DOHH2 (cell line): ENCODE measurements at regions not wholly inside any gene's neighbourhood (a gene's known extent, or its start where the extent isn't known, plus 50 kb on each side); places are given as distances from the start of the nearest gene placed in this dataset.

ENCODE experiments used
- H3F3A ChIP-seq: fragments of 200-600 bp; sonication (generic), shearing (Covaris generic); 2 replicates; pipeline ENCODE4 v1.6.0; 2016; ENCODE audit warnings: antibody characterized with exemption, mild to moderate bottlenecking; ENCODE audit not compliant: control insufficient read depth, insufficient read depth
- H3K27ac ChIP-seq: fragments of 200-600 bp; sonication (generic); 2 replicates; pipeline ENCODE4 v1.5.1; 2014; ENCODE audit warnings: low read depth, mild to moderate bottlenecking, low read length, moderate library complexity
- H3K27me3 ChIP-seq: fragments of 200-600 bp; sonication (generic); 2 replicates; pipeline ENCODE4 v1.6.1; 2014; ENCODE audit warnings: mild to moderate bottlenecking, low read length, mixed read lengths; ENCODE audit not compliant: control insufficient read depth
- H3K36me3 ChIP-seq: fragments of 200-600 bp; sonication (generic); 2 replicates; pipeline ENCODE4 v1.6.1; 2014; ENCODE audit warnings: mild to moderate bottlenecking, low read length, moderate library complexity, mixed read lengths; ENCODE audit not compliant: control insufficient read depth
- H3K4me1 ChIP-seq: fragments of 200-600 bp; sonication (generic); 2 replicates; pipeline ENCODE4 v1.6.1; 2014; ENCODE audit warnings: mild to moderate bottlenecking, low read length, mixed read lengths; ENCODE audit not compliant: control insufficient read depth
- H3K4me2 ChIP-seq: fragments of 200-600 bp; sonication (generic); 2 replicates; pipeline ENCODE4 v1.6.0; 2014; ENCODE audit warnings: mild to moderate bottlenecking, low read length, moderate library complexity
- H3K4me3 ChIP-seq: fragments of 200-600 bp; sonication (generic); 2 replicates; pipeline ENCODE4 v1.5.1; 2014; ENCODE audit warnings: mild to moderate bottlenecking, low read length, mixed read lengths
- H3K79me2 ChIP-seq: fragments of 200-600 bp; sonication (generic); 2 replicates; pipeline ENCODE4 v1.6.1; 2014; ENCODE audit warnings: mild to moderate bottlenecking, low read length, mixed read lengths; ENCODE audit not compliant: control insufficient read depth
- H3K9me2 ChIP-seq: fragments of 200-600 bp; sonication (generic); replicated peaks from 2 replicates; pipeline ENCODE4 v1.6.1; 2014; ENCODE audit warnings: mild to moderate bottlenecking, low read length, mixed read lengths; ENCODE audit not compliant: control insufficient read depth
- H3K9me3 ChIP-seq: fragments of 200-600 bp; sonication (generic); 2 replicates; pipeline ENCODE4 v1.6.1; 2014; ENCODE audit warnings: antibody characterized with exemption, low read length, mixed read lengths; ENCODE audit not compliant: control insufficient read depth, insufficient read depth
- H4K20me1 ChIP-seq: fragments of 200-600 bp; sonication (generic); 2 replicates; pipeline ENCODE4 v1.6.0; 2014; ENCODE audit warnings: low read depth, mild to moderate bottlenecking, antibody characterized with exemption, low read length, moderate library complexity; ENCODE audit not compliant: control insufficient read depth, insufficient read depth
- EZH2phosphoT487 ChIP-seq: fragments of 200-600 bp; sonication (generic); IDR thresholded peaks from 2 replicates; pipeline ENCODE4 v1.6.1; 2017; ENCODE audit warnings: borderline replicate concordance, mild to moderate bottlenecking, antibody characterized with exemption, low read length, moderate library complexity, mixed read lengths
- TF ChIP-seq, protein P1 (sequence below): fragments of 200-600 bp; sonication (generic); IDR thresholded peaks from one replicate; pipeline ENCODE4 v1.5.1; 2014; ENCODE audit warnings: antibody characterized with exemption, mild to moderate bottlenecking, low read depth, low read length; ENCODE audit not compliant: poor library complexity, severe bottlenecking

- Histone ChIP-seq H3K4me2 (no peak overlapping the region), H3K36me3 (no peaks in the 10 kb centered on the region), H3K9me2 (no peaks in the 10 kb centered on the region), H3K4me1 (no peaks in the 10 kb centered on the region), H3F3A (no peaks in the 10 kb centered on the region), H3K27ac (no peak overlapping the region), H3K4me3 (no peak overlapping the region), H4K20me1 (no peaks in the 10 kb centered on the region), H3K9me3 (no peaks in the 10 kb centered on the region), H3K27me3 (no peaks in the 10 kb centered on the region), H3K79me2 (no peaks in the 10 kb centered on the region)
- TF ChIP-seq EZH2phosphoT487 = no peak
- TF ChIP-seq, protein P1, sequence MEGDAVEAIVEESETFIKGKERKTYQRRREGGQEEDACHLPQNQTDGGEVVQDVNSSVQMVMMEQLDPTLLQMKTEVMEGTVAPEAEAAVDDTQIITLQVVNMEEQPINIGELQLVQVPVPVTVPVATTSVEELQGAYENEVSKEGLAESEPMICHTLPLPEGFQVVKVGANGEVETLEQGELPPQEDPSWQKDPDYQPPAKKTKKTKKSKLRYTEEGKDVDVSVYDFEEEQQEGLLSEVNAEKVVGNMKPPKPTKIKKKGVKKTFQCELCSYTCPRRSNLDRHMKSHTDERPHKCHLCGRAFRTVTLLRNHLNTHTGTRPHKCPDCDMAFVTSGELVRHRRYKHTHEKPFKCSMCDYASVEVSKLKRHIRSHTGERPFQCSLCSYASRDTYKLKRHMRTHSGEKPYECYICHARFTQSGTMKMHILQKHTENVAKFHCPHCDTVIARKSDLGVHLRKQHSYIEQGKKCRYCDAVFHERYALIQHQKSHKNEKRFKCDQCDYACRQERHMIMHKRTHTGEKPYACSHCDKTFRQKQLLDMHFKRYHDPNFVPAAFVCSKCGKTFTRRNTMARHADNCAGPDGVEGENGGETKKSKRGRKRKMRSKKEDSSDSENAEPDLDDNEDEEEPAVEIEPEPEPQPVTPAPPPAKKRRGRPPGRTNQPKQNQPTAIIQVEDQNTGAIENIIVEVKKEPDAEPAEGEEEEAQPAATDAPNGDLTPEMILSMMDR = no peak
Measured at GRCh38 chr11:111019871-111020670, 225.5 kb upstream of the POU2AF2 start.

DNA sequence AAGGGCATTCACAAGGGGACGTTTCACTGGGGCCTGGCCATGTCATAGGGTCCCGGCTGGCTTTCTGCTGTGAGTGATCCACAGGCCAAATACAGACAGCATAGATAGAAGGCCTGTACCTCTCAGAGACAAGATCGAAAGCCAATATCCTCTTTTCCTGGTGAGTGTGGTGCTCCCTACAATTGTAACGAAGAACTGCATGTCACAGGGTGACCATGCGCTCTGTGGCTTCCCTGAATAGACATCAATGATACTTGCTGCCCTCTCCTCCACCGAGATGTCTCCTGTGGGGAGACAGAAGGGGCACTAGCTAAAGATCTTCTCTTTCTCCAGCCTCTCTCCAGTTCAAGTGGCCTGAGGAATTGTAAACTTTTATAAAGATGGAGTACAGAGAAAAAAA lies 226.1 kb upstream of the POU2AF2 start:
- Histone ChIP-seq H3K4me2 (no peak overlapping the region), H3K36me3 (no peaks in the 10 kb centered on the region), H3K9me3 (no peaks in the 10 kb centered on the region), H3F3A (no peaks in the 10 kb centered on the region), H3K79me2 (no peaks in the 10 kb centered on the region), H4K20me1 (no peaks in the 10 kb centered on the region), H3K27me3 (no peaks in the 10 kb centered on the region), H3K9me2 (no peaks in the 10 kb centered on the region), H3K4me1 (peaks cover 6% of the 10 kb centered on the region), H3K4me3 (no peak overlapping the region), H3K27ac (no peak overlapping the region)
- TF ChIP-seq, protein P1 = no peak
- TF ChIP-seq EZH2phosphoT487 = no peak

- TF ChIP-seq, protein P1 = no peak
- TF ChIP-seq EZH2phosphoT487 = no peak
- Histone ChIP-seq H3K9me3 (no peaks in the 10 kb centered on the region), H3K4me3 (no peak overlapping the region), H3F3A (no peaks in the 10 kb centered on the region), H3K79me2 (no peaks in the 10 kb centered on the region), H3K27ac (no peak overlapping the region), H4K20me1 (no peaks in the 10 kb centered on the region), H3K4me1 (peaks cover 8% of the 10 kb centered on the region), H3K36me3 (no peaks in the 10 kb centered on the region), H3K4me2 (no peak overlapping the region), H3K9me2 (no peaks in the 10 kb centered on the region), H3K27me3 (no peaks in the 10 kb centered on the region)
Measured at GRCh38 chr11:111018566-111018965, 227.0 kb upstream of the POU2AF2 start.
